ENCODE measurements at regions not wholly inside any gene's neighbourhood (a gene's known extent, or its start where the extent isn't known, plus 50 kb on each side); places are given as distances from the start of the nearest gene placed in this dataset.

DNA sequence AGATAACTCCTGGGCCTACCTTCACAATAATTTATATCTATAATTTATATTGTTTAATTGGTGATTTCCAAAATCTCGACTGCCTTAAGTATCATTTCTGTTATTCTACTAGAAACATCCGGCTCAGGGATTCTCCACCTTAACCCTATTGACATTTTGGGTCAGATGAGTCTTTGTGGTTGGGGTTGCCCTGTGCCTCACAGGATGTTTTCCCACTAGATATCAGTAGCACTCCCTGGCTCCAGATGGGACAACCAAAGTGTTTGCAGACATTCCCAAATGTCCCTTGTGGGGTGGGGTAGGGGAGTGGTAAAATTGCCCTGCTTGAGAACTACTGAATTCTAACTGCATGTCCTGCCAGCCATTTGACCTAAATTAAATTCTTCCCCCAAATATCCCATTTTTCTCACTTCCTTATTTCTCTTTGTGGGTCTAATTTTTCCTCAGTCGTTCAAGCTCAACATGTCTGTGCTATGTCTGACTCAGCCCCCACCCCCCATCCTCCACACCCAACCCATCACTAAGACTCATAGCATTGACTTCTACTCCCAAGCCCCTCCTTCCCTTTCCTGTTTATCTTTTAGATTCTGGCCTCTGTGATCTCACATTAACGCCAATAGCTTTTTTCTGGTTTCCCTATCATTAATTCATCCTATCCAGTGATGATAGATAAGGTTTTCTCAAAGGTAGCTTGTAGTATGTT lies 545.1 kb downstream of the EFNB2 start:
- ATAC-seq (no peak), DNase-seq (ENCODE audit: low read depth, low spot score) (no peak)
- no peak overlapping the region for H3K27ac ChIP-seq (ENCODE audit: low read depth, low read length)
- no peak overlapping the region for H3K4me2 ChIP-seq (ENCODE audit: low read length)
- intact Hi-C loops (cut with micrococcal nuclease) = no loop called here
- no peak for TF ChIP-seq POLR2AphosphoS5 (IDR thresholded peaks at IDR 0.05; ENCODE audit: low read depth, low read length)
- TF ChIP-seq, protein P1, sequence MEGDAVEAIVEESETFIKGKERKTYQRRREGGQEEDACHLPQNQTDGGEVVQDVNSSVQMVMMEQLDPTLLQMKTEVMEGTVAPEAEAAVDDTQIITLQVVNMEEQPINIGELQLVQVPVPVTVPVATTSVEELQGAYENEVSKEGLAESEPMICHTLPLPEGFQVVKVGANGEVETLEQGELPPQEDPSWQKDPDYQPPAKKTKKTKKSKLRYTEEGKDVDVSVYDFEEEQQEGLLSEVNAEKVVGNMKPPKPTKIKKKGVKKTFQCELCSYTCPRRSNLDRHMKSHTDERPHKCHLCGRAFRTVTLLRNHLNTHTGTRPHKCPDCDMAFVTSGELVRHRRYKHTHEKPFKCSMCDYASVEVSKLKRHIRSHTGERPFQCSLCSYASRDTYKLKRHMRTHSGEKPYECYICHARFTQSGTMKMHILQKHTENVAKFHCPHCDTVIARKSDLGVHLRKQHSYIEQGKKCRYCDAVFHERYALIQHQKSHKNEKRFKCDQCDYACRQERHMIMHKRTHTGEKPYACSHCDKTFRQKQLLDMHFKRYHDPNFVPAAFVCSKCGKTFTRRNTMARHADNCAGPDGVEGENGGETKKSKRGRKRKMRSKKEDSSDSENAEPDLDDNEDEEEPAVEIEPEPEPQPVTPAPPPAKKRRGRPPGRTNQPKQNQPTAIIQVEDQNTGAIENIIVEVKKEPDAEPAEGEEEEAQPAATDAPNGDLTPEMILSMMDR (IDR thresholded peaks at IDR 0.05 in 2 of 3, conservative IDR thresholded peaks at IDR 0.05 in 1 of 3; ENCODE audit: borderline replicate concordance in 1 of 3, insufficient read depth in 1 of 3, low read depth in 2 of 3, low read length in 2 of 3) = no peak
- H3K27me3 ChIP-seq (ENCODE audit: insufficient read depth, low read length) = no peaks in the 10 kb centered on the region
- H3K9me3 ChIP-seq (ENCODE audit: control insufficient read depth in 1 of 2, insufficient read depth in 1 of 2, low read depth in 1 of 2, low read length in 2 of 2) = no peaks in the 10 kb centered on the region
- ChIA-PET CTCF (no interaction called here), POLR2A (interaction anchor here (0.7 kb wide), 1 partner anchor 423 kb away, joined by 4 read pairs; no protein-coding TSS in a partner anchor), RAD21 (ENCODE audit: low non-redundant PET in 1 of 2, low total read pairs in 2 of 2, uncharacterized antibody in 2 of 2, unreplicated experiment in 2 of 2) (no interaction called here)
- no peak overlapping the region for H3K4me3 ChIP-seq (replicated peaks in 1 of 2; ENCODE audit: low read depth in 1 of 2, low read length in 2 of 2)
- BruUV-seq (replicated peaks) = no TSS peak
- no peaks in the 10 kb centered on the region for H3K79me2 ChIP-seq (ENCODE audit: insufficient read depth, low read length)
- peaks cover 0 to 3% of the 10 kb centered on the region in 2 experiments; a peak in 1 of 4 replicates for H3K4me1 ChIP-seq (ENCODE audit: control insufficient read depth in 1 of 2, insufficient read depth in 2 of 2, low read length in 2 of 2)
- H3K36me3 ChIP-seq (ENCODE audit: control insufficient read depth in 1 of 2, insufficient read depth in 2 of 2, low read length in 2 of 2) = no peaks in the 10 kb centered on the region
- no peak overlapping the region for H3K9ac ChIP-seq (ENCODE audit: low read length)
- H4K20me1 ChIP-seq (ENCODE audit: insufficient read depth) = no peaks in the 10 kb centered on the region
- H3K9me2 ChIP-seq (ENCODE audit: insufficient read depth) = no peaks in the 10 kb centered on the region
- no peak overlapping the region for H2AFZ ChIP-seq (ENCODE audit: low read depth, low read length, poor library complexity, severe bottlenecking)

DNA sequence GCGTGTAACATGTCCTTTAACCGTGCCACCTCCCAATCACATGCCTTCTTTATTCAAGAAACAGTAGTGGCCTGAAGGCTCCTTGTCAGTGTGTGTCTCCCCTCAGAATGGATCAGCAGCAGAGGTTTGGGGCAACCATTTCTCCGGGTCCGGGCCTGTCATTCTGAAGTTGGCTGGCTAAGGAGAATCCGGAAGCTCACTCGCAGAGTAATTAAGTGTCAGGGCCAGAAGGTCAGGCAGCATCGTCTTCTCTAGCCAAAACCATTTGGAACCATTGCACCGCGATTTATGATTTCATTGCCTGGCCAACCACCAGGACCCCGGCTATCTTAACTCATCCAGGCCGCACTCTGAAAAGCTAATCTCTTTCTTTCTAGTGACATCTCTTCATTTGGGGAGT lies 550.8 kb downstream of the EFNB2 start:
- Histone ChIP-seq H3K9ac (ENCODE audit: low read length) (no peak overlapping the region), H2AFZ (ENCODE audit: low read depth, low read length, poor library complexity, severe bottlenecking) (no peak overlapping the region), H3K4me2 (ENCODE audit: low read length) (no peak overlapping the region), H3K27ac (ENCODE audit: low read depth, low read length) (no peak overlapping the region), H3K9me3 (ENCODE audit: control insufficient read depth in 1 of 2, insufficient read depth in 1 of 2, low read depth in 1 of 2, low read length in 2 of 2) (no peaks in the 10 kb centered on the region), H3K36me3 (ENCODE audit: control insufficient read depth in 1 of 2, insufficient read depth in 2 of 2, low read length in 2 of 2) (no peaks in the 10 kb centered on the region), H3K79me2 (ENCODE audit: insufficient read depth, low read length) (no peaks in the 10 kb centered on the region), H3K4me3 (replicated peaks in 1 of 2; ENCODE audit: low read depth in 1 of 2, low read length in 2 of 2) (no peak overlapping the region), H3K9me2 (ENCODE audit: insufficient read depth) (no peaks in the 10 kb centered on the region), H4K20me1 (ENCODE audit: insufficient read depth) (no peaks in the 10 kb centered on the region), H3K4me1 (ENCODE audit: control insufficient read depth in 1 of 2, insufficient read depth in 2 of 2, low read length in 2 of 2) (no peaks in the 10 kb centered on the region), H3K27me3 (ENCODE audit: insufficient read depth, low read length) (no peaks in the 10 kb centered on the region)
- ChIA-PET RAD21 (ENCODE audit: low non-redundant PET in 1 of 2, low total read pairs in 2 of 2, uncharacterized antibody in 2 of 2, unreplicated experiment in 2 of 2) (no interaction called here), POLR2A (no interaction called here), CTCF (no interaction called here)
- ATAC-seq (no peak), DNase-seq (ENCODE audit: low read depth, low spot score) (no peak)
- intact Hi-C loops (cut with micrococcal nuclease) = no loop called here
- BruUV-seq (replicated peaks) = no TSS peak
- TF ChIP-seq SP1 (IDR thresholded peaks at IDR 0.05; ENCODE audit: low read depth) (no peak), JUND (IDR thresholded peaks at IDR 0.05) (no peak), CEBPB (IDR thresholded peaks at IDR 0.05; ENCODE audit: low read depth) (no peak), ZNF274 (IDR thresholded peaks at IDR 0.05; ENCODE audit: low read depth, low read length) (no peak), EZH2phosphoT487 (IDR thresholded peaks at IDR 0.05; ENCODE audit: borderline replicate concordance) (no peak), SIN3A (IDR thresholded peaks at IDR 0.05; ENCODE audit: low read depth) (no peak), POLR2AphosphoS5 (IDR thresholded peaks at IDR 0.05; ENCODE audit: low read depth, low read length) (no peak), SRF (IDR thresholded peaks at IDR 0.05; ENCODE audit: low read depth) (no peak), POLR2A (IDR thresholded peaks at IDR 0.05; ENCODE audit: borderline replicate concordance, extremely low read depth, insufficient read depth, insufficient read length) (no peak), EGR1 (IDR thresholded peaks at IDR 0.05; ENCODE audit: low read depth) (no peak), TCF7L2 (IDR thresholded peaks at IDR 0.05; ENCODE audit: borderline replicate concordance, extremely low read depth, insufficient read depth, insufficient read length) (no peak)
- TF ChIP-seq, protein P2, sequence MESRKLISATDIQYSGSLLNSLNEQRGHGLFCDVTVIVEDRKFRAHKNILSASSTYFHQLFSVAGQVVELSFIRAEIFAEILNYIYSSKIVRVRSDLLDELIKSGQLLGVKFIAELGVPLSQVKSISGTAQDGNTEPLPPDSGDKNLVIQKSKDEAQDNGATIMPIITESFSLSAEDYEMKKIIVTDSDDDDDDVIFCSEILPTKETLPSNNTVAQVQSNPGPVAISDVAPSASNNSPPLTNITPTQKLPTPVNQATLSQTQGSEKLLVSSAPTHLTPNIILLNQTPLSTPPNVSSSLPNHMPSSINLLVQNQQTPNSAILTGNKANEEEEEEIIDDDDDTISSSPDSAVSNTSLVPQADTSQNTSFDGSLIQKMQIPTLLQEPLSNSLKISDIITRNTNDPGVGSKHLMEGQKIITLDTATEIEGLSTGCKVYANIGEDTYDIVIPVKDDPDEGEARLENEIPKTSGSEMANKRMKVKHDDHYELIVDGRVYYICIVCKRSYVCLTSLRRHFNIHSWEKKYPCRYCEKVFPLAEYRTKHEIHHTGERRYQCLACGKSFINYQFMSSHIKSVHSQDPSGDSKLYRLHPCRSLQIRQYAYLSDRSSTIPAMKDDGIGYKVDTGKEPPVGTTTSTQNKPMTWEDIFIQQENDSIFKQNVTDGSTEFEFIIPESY (IDR thresholded peaks at IDR 0.05; ENCODE audit: extremely low read depth, insufficient replicate concordance, low read length) = no peak
- TF ChIP-seq, protein P3, sequence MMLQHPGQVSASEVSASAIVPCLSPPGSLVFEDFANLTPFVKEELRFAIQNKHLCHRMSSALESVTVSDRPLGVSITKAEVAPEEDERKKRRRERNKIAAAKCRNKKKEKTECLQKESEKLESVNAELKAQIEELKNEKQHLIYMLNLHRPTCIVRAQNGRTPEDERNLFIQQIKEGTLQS (IDR thresholded peaks at IDR 0.05) = no peak
- TF ChIP-seq, protein P4, sequence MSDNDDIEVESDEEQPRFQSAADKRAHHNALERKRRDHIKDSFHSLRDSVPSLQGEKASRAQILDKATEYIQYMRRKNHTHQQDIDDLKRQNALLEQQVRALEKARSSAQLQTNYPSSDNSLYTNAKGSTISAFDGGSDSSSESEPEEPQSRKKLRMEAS (IDR thresholded peaks at IDR 0.05) = no peak

Measured in HCT116 (cell line).